Mucosa of descending colon (tissue), 3 donors: ENCODE measurements at regions not wholly inside any gene's neighbourhood (a gene's known extent, or its start where the extent isn't known, plus 50 kb on each side); places are given as distances from the start of the nearest gene placed in this dataset.
"Not testable (repeated sequence)": the region's sequence is repeated elsewhere in the genome, so short reads cannot be mapped to it uniquely, and the experiment has no call there.

ENCODE experiments used
- ATAC-seq: fragments of 200-7000 bp; cut with Tn5 transposase; one replicate; pipeline ENCODE4 v1.9.1; 2020; ENCODE audit warnings: mild to moderate bottlenecking, moderate library complexity
- DNase-seq, 3 donors: peaks; one replicate each; pipeline ENCODE4 v3.0.0-alpha.2; 2020
- H3K36me3 ChIP-seq: fragments of 200-600 bp; one replicate; pipeline ENCODE4 v1.8.0; 2021; ENCODE audit warnings: low read depth, mild to moderate bottlenecking
- H3K4me1 ChIP-seq: fragments of 200-600 bp; one replicate; pipeline ENCODE4 v1.8.0; 2021; ENCODE audit warnings: low read depth, mild to moderate bottlenecking
- H3K4me3 ChIP-seq: fragments of 200-600 bp; one replicate; pipeline ENCODE4 v1.8.0; 2021; ENCODE audit warnings: mild to moderate bottlenecking
- H3K9me3 ChIP-seq: fragments of 200-600 bp; one replicate; pipeline ENCODE4 v1.8.0; 2021; ENCODE audit warnings: mild to moderate bottlenecking
- CTCF ChIP-seq: fragments of 200-600 bp; IDR thresholded peaks from one replicate; pipeline ENCODE4 v1.8.0; 2022; ENCODE audit warnings: antibody characterized with exemption, mild to moderate bottlenecking
- intact Hi-C, 2 donors: fragments of 100-400 bp; cut with DNase I in 1 of 2; cut with micrococcal nuclease in 1 of 2; formaldehyde crosslinking; loops; one replicate each; pipeline versions ENCODE4 v1.11.0 to v1.11.1; 2022; cut with DNase I, micrococcal nuclease
- donor health status: DM: no; HTN: no; CAD: no; lungs with moderate emphysema.
- donor health status: DM: no; HTN: no; CAD: no.
- donor health status: DM: no; HTN: yes; CAD: no.

GRCh38 chr9:60525879-60526686, 388.1 kb upstream of the SPATA31A5 start:
- H3K4me1 ChIP-seq, H3K4me3 ChIP-seq, intact Hi-C loops, DNase-seq, H3K36me3 ChIP-seq: not testable (repeated sequence)
- H3K9me3 ChIP-seq = peaks cover 84% of the 10 kb centered on the region
- ATAC-seq = peak; percentile 15

- ATAC-seq = peak; percentile 12
- H3K4me1 ChIP-seq, DNase-seq, H3K36me3 ChIP-seq, H3K4me3 ChIP-seq, intact Hi-C loops: not testable (repeated sequence)
- peaks cover 77% of the 10 kb centered on the region for H3K9me3 ChIP-seq
These were observed 387.4 kb upstream of the SPATA31A5 start for GRCh38 chr9:60526694-60527231.

GRCh38 chr9:60544518-60544917, 369.7 kb upstream of the SPATA31A5 start:
- ATAC-seq, H3K4me1 ChIP-seq, H3K4me3 ChIP-seq, intact Hi-C loops, H3K36me3 ChIP-seq: not testable (repeated sequence)
- H3K9me3 ChIP-seq = peaks cover 63% of the 10 kb centered on the region
- DNase-seq = peak in 1 of 3 donors; percentile 19

GRCh38 chr9:60545346-60545877, 368.8 kb upstream of the SPATA31A5 start:
- ATAC-seq (no peak), DNase-seq (no peak)
- Histone ChIP-seq H3K9me3 (peaks cover 58% of the 10 kb centered on the region), H3K36me3 (no peaks in the 10 kb centered on the region), H3K4me3 (no peak overlapping the region), H3K4me1 (no peaks in the 10 kb centered on the region)
- intact Hi-C loops = no loop called here
- TF ChIP-seq CTCF = no peak

GRCh38 chr9:60545878-60546385, 368.3 kb upstream of the SPATA31A5 start:
- Histone ChIP-seq H3K4me1 (no peaks in the 10 kb centered on the region), H3K36me3 (no peaks in the 10 kb centered on the region), H3K4me3 (no peak overlapping the region), H3K9me3 (peaks cover 54% of the 10 kb centered on the region)
- no peak for TF ChIP-seq CTCF
- DNase-seq = peak in 1 of 3 donors; percentile 36
- no peak for ATAC-seq
- intact Hi-C loops = no loop called here

- Histone ChIP-seq H3K4me3 (no peak overlapping the region), H3K36me3 (no peaks in the 10 kb centered on the region), H3K9me3 (peaks cover 50% of the 10 kb centered on the region), H3K4me1 (no peaks in the 10 kb centered on the region)
- no peak for TF ChIP-seq CTCF
- DNase-seq (peak in 2 of 3 donors; percentile 13 to 24), ATAC-seq (no peak)
- intact Hi-C loops = no loop called here
These were observed 367.8 kb upstream of the SPATA31A5 start for GRCh38 chr9:60546406-60546805.

- H3K4me3 ChIP-seq, H3K4me1 ChIP-seq, intact Hi-C loops, ATAC-seq, H3K36me3 ChIP-seq: not testable (repeated sequence)
- peaks cover 44% of the 10 kb centered on the region for H3K9me3 ChIP-seq
- DNase-seq = peak in 1 of 3 donors; percentile 24
These were observed 367.2 kb upstream of the SPATA31A5 start for GRCh38 chr9:60546990-60547389.
